ENCODE measurements at regions not wholly inside any gene's neighbourhood (a gene's known extent, or its start where the extent isn't known, plus 50 kb on each side); places are given as distances from the start of the nearest gene placed in this dataset.

- in situ Hi-C loops (cut with MboI; ENCODE audit: low sequenced_read_pairs): loop anchor here (25.0 kb wide), 1 partner anchor 103 kb away; no protein-coding TSS in a partner anchor
Measured at GRCh38 chr20:22264917-22265316, 319.5 kb downstream of the FOXA2 start.

DNA sequence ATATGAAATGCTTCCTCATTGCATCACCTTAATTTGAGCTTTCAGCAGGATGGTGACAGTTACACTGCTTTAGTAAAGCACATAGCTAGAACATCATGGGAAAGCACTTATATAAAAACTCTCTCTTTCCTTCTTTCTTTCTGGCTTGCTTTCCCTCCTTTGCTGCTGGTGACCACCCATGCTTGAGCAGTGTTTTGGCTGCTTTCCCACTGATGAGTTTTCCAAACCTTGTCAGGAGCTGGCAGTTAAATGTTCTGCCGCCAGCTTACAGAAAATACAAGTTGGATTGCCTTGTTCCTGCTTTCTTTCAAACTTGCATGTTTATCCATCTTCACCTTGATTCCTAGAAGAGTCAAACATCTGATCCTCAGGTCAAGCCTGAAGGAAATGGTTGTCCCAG lies 323.9 kb downstream of the FOXA2 start:
- in situ Hi-C loops (cut with MboI; ENCODE audit: low sequenced_read_pairs): loop anchor here (25.0 kb wide), 1 partner anchor 98 kb away; no protein-coding TSS in a partner anchor

DNA sequence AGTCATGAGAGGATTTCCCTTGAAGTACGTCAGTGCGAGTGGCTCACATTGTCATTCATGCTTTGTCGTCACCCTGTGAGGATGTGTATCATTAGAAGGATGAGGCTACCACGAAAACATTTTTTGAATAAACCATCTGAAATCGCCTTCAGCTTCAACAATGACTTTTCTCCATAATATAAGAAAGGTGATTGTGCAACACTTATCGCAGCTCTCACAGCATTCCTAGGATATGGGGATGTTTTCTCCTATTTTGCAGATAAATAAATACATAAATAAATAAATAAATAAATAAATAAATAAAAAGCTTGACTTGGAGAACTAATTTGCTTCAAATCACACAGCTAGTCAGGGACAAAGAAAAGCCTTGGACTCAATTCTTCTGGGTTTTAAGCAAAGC lies 326.5 kb downstream of the FOXA2 start:
- in situ Hi-C loops (cut with MboI; ENCODE audit: low sequenced_read_pairs): loop anchor here (25.0 kb wide), 1 partner anchor 96 kb away; no protein-coding TSS in a partner anchor

DNA sequence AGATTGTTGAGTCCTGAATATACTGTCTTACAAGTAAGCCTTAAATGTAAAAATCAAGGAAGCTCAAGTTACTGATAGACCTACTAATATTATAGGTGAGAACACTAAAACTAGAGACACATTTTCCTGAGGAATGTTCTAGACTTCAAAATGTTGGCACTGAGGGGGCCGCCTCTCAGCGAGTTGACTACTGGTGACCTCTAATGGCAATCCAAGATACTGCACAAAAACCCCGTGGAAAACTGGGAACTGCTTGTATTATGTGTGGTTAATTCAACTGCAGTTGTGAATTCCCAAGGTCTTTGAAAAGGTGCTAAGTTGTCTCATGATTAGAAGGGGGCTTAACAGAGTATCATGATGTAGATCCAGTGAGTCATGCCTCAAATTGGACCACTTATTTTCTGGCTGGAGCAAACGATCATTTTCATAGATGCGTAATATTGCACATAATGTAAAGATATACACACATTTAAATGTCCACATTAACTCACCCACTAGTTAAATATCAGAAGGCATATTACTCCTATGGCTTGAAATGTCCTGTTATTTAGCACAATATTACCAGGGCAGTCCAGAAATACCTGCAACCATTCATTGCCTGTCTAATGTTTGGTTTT lies 336.2 kb downstream of the FOXA2 start:
- in situ Hi-C loops (cut with MboI; ENCODE audit: low sequenced_read_pairs): no loop called here

DNA sequence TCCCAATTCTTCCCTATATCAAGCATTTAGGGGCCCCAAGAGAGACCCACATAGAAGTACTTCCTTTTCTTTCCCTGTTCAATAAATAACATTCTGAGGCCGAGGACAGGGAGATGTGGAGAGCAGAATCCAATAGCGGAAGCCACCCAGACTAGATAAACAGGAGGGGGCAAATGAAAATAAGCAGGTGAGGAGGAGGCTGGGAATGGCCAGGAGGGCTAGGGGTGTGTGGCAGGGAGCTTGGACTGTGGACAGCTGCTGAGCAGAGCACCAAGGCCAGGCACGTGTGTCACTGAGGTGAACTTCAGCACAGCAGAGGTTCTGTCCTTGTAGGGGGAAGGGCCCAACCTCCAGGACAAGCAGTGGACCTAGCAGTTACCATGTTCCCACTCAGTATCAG lies 339.2 kb downstream of the FOXA2 start:
- in situ Hi-C loops (cut with MboI; ENCODE audit: low sequenced_read_pairs): no loop called here

GRCh38 chr20:22243067-22243466 lies 341.3 kb downstream of the FOXA2 start:
- in situ Hi-C loops (cut with MboI; ENCODE audit: low sequenced_read_pairs): no loop called here

- in situ Hi-C loops (cut with MboI; ENCODE audit: low sequenced_read_pairs): no loop called here
Measured at GRCh38 chr20:22241609-22242008, 342.8 kb downstream of the FOXA2 start.

GRCh38 chr20:22232923-22233322 lies 351.4 kb downstream of the FOXA2 start:
- in situ Hi-C loops (cut with MboI; ENCODE audit: low sequenced_read_pairs): no loop called here

GRCh38 chr20:22232473-22232872 lies 351.9 kb downstream of the FOXA2 start:
- in situ Hi-C loops (cut with MboI; ENCODE audit: low sequenced_read_pairs): no loop called here

GRCh38 chr20:22226849-22227700 lies 357.3 kb downstream of the FOXA2 start:
- in situ Hi-C loops (cut with MboI; ENCODE audit: low sequenced_read_pairs): no loop called here

DNA sequence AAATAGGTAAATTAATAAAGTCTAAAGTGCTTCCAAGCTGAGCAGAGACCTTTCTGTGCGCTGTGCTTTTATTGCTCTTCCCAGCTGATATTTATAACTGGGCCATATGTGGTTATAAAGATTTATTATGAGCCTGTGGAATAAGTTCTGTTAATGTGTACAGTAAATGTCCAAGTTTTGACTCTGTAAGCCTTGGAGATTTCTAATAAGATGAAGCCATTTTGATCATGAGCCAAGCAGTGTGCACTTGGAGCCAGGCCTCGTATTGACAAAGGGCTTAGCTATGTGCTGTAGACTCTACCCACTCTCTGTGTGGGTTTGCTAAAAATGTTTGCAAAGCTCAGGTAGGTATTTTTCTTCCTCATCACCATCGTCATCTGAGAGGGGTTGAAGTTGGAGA lies 361.1 kb downstream of the FOXA2 start:
- in situ Hi-C loops (cut with MboI; ENCODE audit: low sequenced_read_pairs): no loop called here

GRCh38 chr20:22217712-22218352 lies 366.5 kb downstream of the FOXA2 start:
- in situ Hi-C loops (cut with MboI; ENCODE audit: low sequenced_read_pairs): no loop called here

GRCh38 chr20:22216984-22217383 lies 367.4 kb downstream of the FOXA2 start:
- in situ Hi-C loops (cut with MboI; ENCODE audit: low sequenced_read_pairs): no loop called here

GRCh38 chr20:22214296-22214695 lies 370.1 kb downstream of the FOXA2 start:
- in situ Hi-C loops (cut with MboI; ENCODE audit: low sequenced_read_pairs): no loop called here

DNA sequence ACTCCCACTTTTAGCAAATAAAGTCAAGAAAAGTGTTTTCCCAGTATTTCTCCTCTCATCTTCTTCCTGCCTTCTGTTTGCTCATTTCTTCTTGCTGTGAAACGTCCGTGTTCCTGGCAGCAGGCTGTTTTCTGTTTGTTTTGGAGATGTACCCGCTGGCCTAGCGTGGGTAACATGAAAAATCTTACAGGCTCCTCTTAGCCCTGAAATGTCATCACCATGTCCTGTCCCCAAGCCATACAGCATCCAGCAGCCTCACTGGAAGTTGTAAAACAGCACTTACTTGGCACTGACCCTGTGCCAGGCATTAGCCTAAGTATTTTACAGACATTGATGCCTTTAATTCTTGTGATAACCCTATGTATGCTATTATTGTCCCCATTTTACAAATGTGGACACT lies 371.1 kb downstream of the FOXA2 start:
- in situ Hi-C loops (cut with MboI; ENCODE audit: low sequenced_read_pairs): no loop called here

GRCh38 chr20:22207280-22207679 lies 377.1 kb downstream of the FOXA2 start:
- in situ Hi-C loops (cut with MboI; ENCODE audit: low sequenced_read_pairs): no loop called here

DNA sequence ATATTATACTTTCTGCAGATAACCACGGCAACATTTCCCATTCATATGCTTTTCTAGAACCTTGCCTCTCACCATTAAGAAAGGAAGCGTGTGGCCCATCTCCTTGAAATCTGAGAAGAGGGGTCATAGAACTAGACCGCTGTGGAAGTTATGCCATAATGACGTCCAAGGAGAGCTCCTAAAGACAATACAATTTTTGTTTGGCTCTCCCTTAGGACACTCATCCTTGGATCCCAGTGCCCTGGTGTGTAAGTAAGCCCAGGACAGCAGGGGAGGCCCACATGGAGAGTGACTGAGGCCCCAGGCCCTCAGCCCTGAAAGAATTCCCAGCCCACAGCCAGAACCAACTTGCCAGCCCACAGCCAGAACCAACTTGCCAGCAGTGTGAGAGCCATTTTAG lies 379.6 kb downstream of the FOXA2 start:
- in situ Hi-C loops (cut with MboI; ENCODE audit: low sequenced_read_pairs): no loop called here

GRCh38 chr20:22182148-22182547 lies 402.2 kb downstream of the FOXA2 start:
- in situ Hi-C loops (cut with MboI; ENCODE audit: low sequenced_read_pairs): no loop called here

DNA sequence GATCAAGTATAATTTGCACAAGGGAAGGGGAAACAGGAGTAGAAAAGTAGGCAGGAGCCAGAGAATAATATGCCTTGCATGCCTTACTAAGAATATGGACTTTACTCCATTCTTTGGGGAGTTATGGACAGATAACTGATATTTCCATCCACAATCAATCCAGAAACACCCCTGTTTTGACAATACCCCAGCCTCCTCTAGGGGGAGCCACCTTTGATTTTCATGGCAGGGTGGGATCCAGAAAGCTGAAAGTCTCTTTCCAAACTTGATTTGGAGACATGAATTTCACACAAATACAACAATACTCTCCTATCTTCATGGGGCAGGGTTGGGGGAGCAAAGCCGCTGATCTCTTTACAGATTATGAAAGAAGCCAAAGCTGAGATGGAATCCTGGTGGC lies 404.1 kb downstream of the FOXA2 start:
- in situ Hi-C loops (cut with MboI; ENCODE audit: low sequenced_read_pairs): no loop called here

- in situ Hi-C loops (cut with MboI; ENCODE audit: low sequenced_read_pairs): loop anchor here (25.0 kb wide), 1 partner anchor 102 kb away; no protein-coding TSS in a partner anchor
Measured at GRCh38 chr20:22160101-22160652, 424.2 kb downstream of the FOXA2 start.

DNA sequence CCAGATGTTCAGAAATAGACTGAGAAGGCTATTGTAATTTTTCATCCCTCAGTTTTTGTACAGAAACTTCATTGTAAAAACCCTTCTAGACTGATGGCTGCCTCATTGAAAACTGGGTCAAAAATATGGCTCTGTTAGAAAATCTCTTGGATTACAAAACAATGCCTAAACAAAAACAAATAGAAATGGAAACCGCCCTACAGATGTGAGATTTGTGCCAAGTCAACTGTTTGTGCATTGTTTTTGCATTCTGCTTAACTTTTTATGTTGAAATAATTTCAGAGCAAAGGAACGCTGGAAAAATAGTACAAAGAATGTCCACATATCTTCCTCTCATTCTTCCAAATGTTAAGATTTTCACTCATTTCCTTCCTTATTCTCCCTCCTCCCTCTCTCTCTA lies 425.1 kb downstream of the FOXA2 start:
- in situ Hi-C loops (cut with MboI; ENCODE audit: low sequenced_read_pairs): loop anchor here (25.0 kb wide), 1 partner anchor 103 kb away; no protein-coding TSS in a partner anchor

Measured in HL-60/S4 treated with retinoic acid at 250 ng/mL for 4 days and 3 days (cell line).